ENCODE measurements at regions not wholly inside any gene's neighbourhood (a gene's known extent, or its start where the extent isn't known, plus 50 kb on each side); places are given as distances from the start of the nearest gene placed in this dataset.

- DNase-seq (ENCODE audit: low read depth) = no peak
Observed at GRCh38 chr3:76345878-76346277, 560.5 kb upstream of the ZNF717 start.

DNA sequence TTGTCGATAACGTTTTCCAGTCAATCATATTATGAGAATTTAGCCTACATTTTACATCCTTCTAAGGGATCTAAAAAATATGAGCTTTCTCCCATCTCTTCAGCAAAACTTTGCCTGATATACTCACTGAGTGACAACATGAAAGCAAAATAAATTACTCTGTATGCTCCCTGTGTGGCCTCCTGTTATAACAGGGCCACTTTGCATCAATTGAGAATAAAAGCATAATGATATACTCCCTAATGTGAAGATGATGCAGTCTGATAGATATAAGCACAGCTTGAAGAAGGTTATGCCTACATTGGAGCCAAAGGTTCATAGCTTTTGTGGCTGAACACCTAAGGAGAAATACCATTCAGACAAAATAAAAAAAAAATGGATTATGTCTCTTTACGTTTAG is 561.3 kb upstream of the ZNF717 start:
- no peak for DNase-seq (ENCODE audit: low read depth)

GRCh38 chr3:76349715-76350480 is 564.5 kb upstream of the ZNF717 start:
- DNase-seq (ENCODE audit: low read depth) = no peak

GRCh38 chr3:76352051-76352450 is 566.7 kb upstream of the ZNF717 start:
- DNase-seq (ENCODE audit: low read depth) = no peak

DNA sequence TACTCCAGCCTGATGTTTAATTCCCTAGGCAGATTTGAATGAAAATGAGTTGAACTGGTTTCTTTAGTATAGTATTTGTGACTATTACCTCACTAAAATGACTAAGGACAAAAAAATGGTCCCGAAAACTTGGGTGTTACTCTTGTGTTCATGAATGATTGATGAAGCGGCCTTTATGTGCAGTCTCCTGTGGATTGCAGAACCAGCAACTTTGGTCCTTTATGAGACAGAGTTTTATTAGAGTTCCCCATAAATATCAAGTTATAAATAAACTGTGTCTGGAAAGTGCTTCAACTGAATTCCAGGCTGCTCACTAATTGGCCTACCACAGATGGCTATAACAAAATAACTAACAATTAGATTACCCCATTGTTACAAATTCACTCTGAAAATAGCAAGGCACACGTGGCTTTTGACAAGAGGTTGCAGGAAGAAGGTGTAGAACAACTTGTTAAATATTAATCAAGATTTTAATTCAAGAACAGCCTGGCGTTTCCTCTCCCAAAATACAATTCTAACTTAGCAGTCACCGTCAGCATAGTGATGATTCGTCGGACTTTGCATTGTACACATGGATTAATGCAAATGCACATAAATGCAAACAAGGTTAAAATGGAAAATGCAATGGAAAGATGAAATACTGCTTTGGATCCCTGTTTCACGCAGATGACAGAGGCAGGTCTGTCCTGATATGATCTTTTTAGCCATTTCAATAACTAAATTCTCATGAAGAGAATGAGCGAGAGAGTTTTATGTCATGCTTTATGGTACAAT is 567.3 kb upstream of the ZNF717 start:
- DNase-seq (ENCODE audit: low read depth) = no peak

DNA sequence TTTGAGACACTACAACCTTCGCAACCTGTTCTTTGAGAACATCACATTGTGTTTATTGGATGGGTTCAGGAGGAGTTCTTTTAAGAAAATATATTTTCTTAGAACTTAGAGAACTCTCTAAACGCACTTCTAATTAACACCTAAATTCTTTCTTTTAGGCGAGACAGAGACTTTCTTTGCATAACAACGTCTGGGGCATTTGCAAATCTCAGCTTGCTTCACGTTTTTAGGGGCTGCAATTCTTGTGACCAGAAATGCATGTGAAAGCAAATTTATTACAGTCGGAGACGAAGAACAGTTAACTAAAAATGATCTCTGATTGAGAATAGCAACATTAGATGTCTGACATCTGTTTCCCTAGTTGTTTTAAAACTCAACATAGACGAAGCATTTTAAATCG is 568.3 kb upstream of the ZNF717 start:
- no peak for DNase-seq (ENCODE audit: low read depth)

GRCh38 chr3:76361010-76361409 is 575.7 kb upstream of the ZNF717 start:
- DNase-seq (ENCODE audit: low read depth) = no peak

GRCh38 chr3:76362643-76363042 is 577.3 kb upstream of the ZNF717 start:
- DNase-seq (ENCODE audit: low read depth) = no peak

GRCh38 chr3:76365275-76365674 is 579.9 kb upstream of the ZNF717 start:
- DNase-seq (ENCODE audit: low read depth) = no peak

DNA sequence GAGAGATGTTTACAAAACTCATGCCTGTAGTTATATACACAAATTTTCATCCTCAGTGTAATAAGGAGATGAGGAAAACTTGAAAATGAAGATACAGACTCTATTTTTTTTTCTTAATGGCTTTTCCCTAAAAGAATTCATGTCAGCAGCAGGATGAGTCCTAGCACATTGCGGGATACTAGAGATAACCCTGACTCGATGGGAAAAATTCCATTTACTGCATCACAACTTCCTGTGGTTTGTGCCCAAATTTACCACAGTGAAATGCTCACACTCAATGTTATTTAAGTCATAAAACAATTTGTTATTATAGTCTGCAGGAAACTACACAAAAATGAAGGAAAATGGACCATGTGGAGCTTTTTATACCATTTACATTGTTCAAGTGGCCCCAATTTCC is 581.9 kb upstream of the ZNF717 start:
- DNase-seq (ENCODE audit: low read depth) = peak; percentile 63

DNA sequence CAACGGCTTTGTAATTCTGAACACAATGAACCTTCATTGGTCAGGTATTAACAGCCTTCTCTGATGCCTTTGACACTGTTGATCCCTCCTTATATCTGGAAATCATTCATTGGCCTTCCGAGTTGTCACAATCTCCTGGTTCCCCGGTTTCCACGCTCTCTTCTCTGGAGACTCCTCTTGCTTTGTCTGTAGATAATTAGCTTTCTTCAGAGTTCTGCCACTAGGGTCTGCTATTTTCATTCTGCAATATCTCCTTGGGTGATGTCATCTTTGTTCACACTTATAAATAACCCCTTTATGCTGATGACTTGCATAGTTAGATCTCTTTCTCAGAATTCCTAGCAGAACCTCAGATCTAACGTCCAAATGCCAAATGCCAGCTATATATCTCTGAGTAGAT is 583.8 kb upstream of the ZNF717 start:
- peak; percentile 18 for DNase-seq (ENCODE audit: low read depth)

GRCh38 chr3:76370749-76371520 is 585.6 kb upstream of the ZNF717 start:
- DNase-seq (ENCODE audit: low read depth) = no peak

DNA sequence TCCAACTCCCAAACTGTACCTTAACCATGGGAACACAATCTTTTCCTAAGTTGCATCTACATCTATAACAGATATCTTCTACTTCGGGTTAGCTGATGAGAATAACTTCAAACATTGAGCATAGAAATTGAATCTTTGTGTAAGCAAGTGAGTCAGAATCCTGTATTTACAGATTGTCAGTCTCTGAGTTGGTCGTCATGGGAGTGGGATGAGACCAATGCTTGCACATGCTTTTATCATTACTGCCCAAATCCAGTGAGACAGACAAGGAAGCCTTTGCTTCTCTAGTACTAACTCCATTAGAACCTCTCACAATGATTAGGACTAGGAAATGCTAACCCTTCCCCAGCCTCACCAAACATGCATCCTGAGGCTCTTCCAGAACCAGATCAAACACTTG is 587.1 kb upstream of the ZNF717 start:
- DNase-seq (ENCODE audit: low read depth) = no peak

GRCh38 chr3:76377074-76377473 is 591.7 kb upstream of the ZNF717 start:
- DNase-seq (ENCODE audit: low read depth) = no peak

- no peak for DNase-seq (ENCODE audit: low read depth)
Observed at GRCh38 chr3:76378789-76379188, 593.4 kb upstream of the ZNF717 start.

DNA sequence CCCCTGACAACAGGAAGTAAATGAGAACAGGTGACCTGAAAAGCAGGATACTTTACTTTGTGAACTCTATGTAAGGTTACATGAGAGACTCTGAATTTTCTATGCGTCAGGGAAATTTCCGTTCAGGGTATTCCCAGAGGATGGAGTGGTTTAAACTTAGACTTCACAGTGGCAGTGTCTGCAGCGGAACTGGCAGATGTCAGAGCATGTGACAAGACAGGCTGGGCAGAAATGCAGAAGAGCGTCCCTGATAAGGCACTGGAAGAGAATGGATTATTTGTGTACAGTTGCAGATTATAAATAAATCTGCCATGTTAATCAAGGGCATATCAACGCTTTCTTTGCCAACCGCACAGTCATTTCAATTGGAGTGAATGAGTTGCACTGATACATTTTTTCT is 598.4 kb upstream of the ZNF717 start:
- DNase-seq (ENCODE audit: low read depth) = no peak

- no peak for DNase-seq (ENCODE audit: low read depth)
Observed at GRCh38 chr3:76387000-76387399, 601.7 kb upstream of the ZNF717 start.

- no peak for DNase-seq (ENCODE audit: low read depth)
Observed at GRCh38 chr3:76400141-76400540, 614.8 kb upstream of the ZNF717 start.

GRCh38 chr3:76402926-76403325 is 617.6 kb upstream of the ZNF717 start:
- DNase-seq (ENCODE audit: low read depth) = no peak

DNA sequence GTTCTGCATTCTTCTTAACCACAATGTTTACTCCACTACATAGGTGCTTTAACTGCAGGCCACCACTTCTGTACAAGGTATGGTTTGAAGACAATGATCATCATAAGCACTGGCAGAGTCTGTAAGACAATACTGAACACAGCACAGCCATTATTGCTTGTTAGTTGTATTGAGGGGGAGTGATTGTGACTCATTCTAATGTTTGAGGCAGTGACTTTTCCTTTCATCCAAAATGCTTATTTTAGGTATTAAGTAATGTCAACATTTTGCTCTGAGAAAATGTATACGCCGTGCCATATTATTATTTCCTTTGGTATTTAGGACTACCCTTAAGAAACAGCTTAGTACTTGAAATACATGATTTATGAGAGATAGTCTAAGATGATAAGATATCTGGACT is 618.2 kb upstream of the ZNF717 start:
- peak; percentile 17 for DNase-seq (ENCODE audit: low read depth)

- no peak for DNase-seq (ENCODE audit: low read depth)
Observed at GRCh38 chr3:76405196-76405595, 619.8 kb upstream of the ZNF717 start.

GRCh38 chr3:76410762-76411281 is 625.5 kb upstream of the ZNF717 start:
- DNase-seq (ENCODE audit: low read depth) = no peak

DNA sequence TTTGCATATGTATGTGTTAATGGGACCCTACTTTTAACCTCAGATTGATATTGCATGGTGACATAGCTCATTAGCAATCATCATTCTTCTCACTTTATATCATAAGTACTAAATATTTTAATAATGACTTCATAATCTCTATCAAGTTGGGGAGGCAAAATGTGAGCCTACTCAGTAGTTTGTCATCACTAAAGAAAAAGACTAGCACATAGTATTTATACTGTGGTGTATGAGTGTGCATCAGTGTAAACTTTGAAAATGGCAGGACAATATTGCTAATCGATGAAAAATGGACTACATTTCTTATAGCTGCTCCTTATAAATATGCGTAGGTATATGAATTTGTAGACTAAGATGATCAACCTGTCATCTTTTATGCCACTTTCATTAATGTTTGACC is 624.5 kb upstream of the ROBO2 start:
- DNase-seq (ENCODE audit: low read depth) = no peak

Measured in non-pigmented ciliary epithelial cell (primary cell).